SU-DHL-6 (cell line): ENCODE measurements at regions not wholly inside any gene's neighbourhood (a gene's known extent, or its start where the extent isn't known, plus 50 kb on each side); places are given as distances from the start of the nearest gene placed in this dataset.

ENCODE experiments used
- H2AFZ ChIP-seq: fragments of 200-600 bp; sonication (generic); 2 replicates; pipeline ENCODE4 v1.6.1; 2014; ENCODE audit warnings: low read depth, mild to moderate bottlenecking, moderate library complexity, mixed read lengths, antibody characterized with exemption, low read length; ENCODE audit not compliant: severe bottlenecking
- H3F3A ChIP-seq: fragments of 200-600 bp; shearing (Covaris generic); 2 replicates; pipeline ENCODE4 v1.6.0; 2016; ENCODE audit warnings: antibody characterized with exemption, mild to moderate bottlenecking; ENCODE audit not compliant: insufficient read depth
- H3K27ac ChIP-seq: fragments of 200-600 bp; sonication (generic); 2 replicates; pipeline ENCODE4 v1.5.1; 2016; ENCODE audit warnings: low read depth, mild to moderate bottlenecking, low read length, moderate library complexity, mixed read lengths
- H3K27me3 ChIP-seq: fragments of 200-600 bp; sonication (generic), shearing (Covaris generic); 2 replicates; pipeline ENCODE4 v1.6.0; 2014; ENCODE audit warnings: mild to moderate bottlenecking, low read length
- H3K36me3 ChIP-seq: fragments of 200-600 bp; sonication (generic); 2 replicates; pipeline ENCODE4 v1.6.1; 2014; ENCODE audit warnings: mild to moderate bottlenecking, low read length, mixed read lengths
- H3K4me2 ChIP-seq: fragments of 300-600, 200-600 bp; shearing (Covaris generic), sonication (generic); 2 replicates; pipeline ENCODE4 v1.6.0; 2014; ENCODE audit warnings: low read length, low read depth, mild to moderate bottlenecking; ENCODE audit not compliant: poor library complexity, severe bottlenecking
- H3K4me3 ChIP-seq: fragments of 200-600 bp; sonication (generic); 2 replicates; pipeline ENCODE4 v1.5.1; 2014; ENCODE audit warnings: antibody characterized with exemption, low read length, mild to moderate bottlenecking, mixed read lengths; ENCODE audit not compliant: insufficient read depth, poor library complexity, severe bottlenecking
- H3K79me2 ChIP-seq: fragments of 200-600 bp; sonication (generic); 2 replicates; pipeline ENCODE4 v1.6.1; 2014; ENCODE audit warnings: mild to moderate bottlenecking, low read length, moderate library complexity; ENCODE audit not compliant: insufficient read depth
- H3K9ac ChIP-seq: fragments of 200-600 bp; sonication (generic); 2 replicates; pipeline ENCODE4 v1.7.0; 2014; ENCODE audit warnings: mild to moderate bottlenecking, low read length
- H3K9me2 ChIP-seq: fragments of 200-600 bp; sonication (generic); replicated peaks from 2 replicates; pipeline ENCODE4 v1.6.1; 2014; ENCODE audit warnings: low read length; ENCODE audit not compliant: insufficient read depth
- H3K9me3 ChIP-seq: fragments of 200-600 bp; sonication (generic); 2 replicates; pipeline ENCODE4 v1.6.1; 2014; ENCODE audit warnings: low read length, mixed read lengths; ENCODE audit not compliant: insufficient read depth
- H4K20me1 ChIP-seq: fragments of 200-600 bp; sonication (generic); 2 replicates; pipeline ENCODE4 v1.6.1; 2014; ENCODE audit warnings: low read depth, mild to moderate bottlenecking, antibody characterized with exemption, low read length, moderate library complexity, mixed read lengths
- CTCF ChIP-seq: fragments of 200-600 bp; sonication (generic); IDR thresholded peaks from one replicate; pipeline ENCODE4 v1.5.1; 2017; ENCODE audit warnings: antibody characterized with exemption, mild to moderate bottlenecking, low read length, moderate library complexity; ENCODE audit not compliant: insufficient read depth, poor library complexity, severe bottlenecking
- EZH2phosphoT487 ChIP-seq: fragments of 200-600 bp; sonication (generic), shearing (Covaris generic); conservative IDR thresholded peaks from 2 replicates; pipeline ENCODE4 v1.6.1; 2018; ENCODE audit warnings: mild to moderate bottlenecking, antibody characterized with exemption, low read length, moderate library complexity, mixed read lengths

GRCh38 chr9:14029806-14030374 is 284.1 kb downstream of the NFIB start:
- Histone ChIP-seq H3K27ac (no peak overlapping the region), H3K9me3 (no peaks in the 10 kb centered on the region), H3K4me3 (no peak overlapping the region), H3K9ac (no peak overlapping the region), H4K20me1 (no peaks in the 10 kb centered on the region), H3K27me3 (no peaks in the 10 kb centered on the region), H2AFZ (no peak overlapping the region), H3K4me2 (no peak overlapping the region), H3K9me2 (no peaks in the 10 kb centered on the region), H3K79me2 (no peaks in the 10 kb centered on the region), H3K36me3 (no peaks in the 10 kb centered on the region), H3F3A (no peaks in the 10 kb centered on the region)
- TF ChIP-seq EZH2phosphoT487 (no peak), CTCF (no peak)

GRCh38 chr9:14027116-14027800 is 286.7 kb downstream of the NFIB start:
- H3K9me2 ChIP-seq, result no peaks in the 10 kb centered on the region
- no peak overlapping the region for H3K4me3 ChIP-seq
- no peak for TF ChIP-seq CTCF
- no peak for TF ChIP-seq EZH2phosphoT487
- no peaks in the 10 kb centered on the region for H4K20me1 ChIP-seq
- no peaks in the 10 kb centered on the region for H3K79me2 ChIP-seq
- H3K27ac ChIP-seq, result no peak overlapping the region
- H3K27me3 ChIP-seq, result no peaks in the 10 kb centered on the region
- H3K4me2 ChIP-seq, result no peak overlapping the region
- no peaks in the 10 kb centered on the region for H3K36me3 ChIP-seq
- no peak overlapping the region for H2AFZ ChIP-seq
- H3K9ac ChIP-seq, result no peak overlapping the region
- no peaks in the 10 kb centered on the region for H3F3A ChIP-seq
- no peaks in the 10 kb centered on the region for H3K9me3 ChIP-seq

GRCh38 chr9:14025741-14026140 is 288.2 kb downstream of the NFIB start:
- Histone ChIP-seq H3K9me3 (no peaks in the 10 kb centered on the region), H3K27ac (no peak overlapping the region), H3K4me2 (no peak overlapping the region), H3K9ac (no peak overlapping the region), H3K79me2 (no peaks in the 10 kb centered on the region), H3K27me3 (no peaks in the 10 kb centered on the region), H3K36me3 (no peaks in the 10 kb centered on the region), H3K4me3 (no peak overlapping the region), H4K20me1 (no peaks in the 10 kb centered on the region), H2AFZ (no peak overlapping the region), H3K9me2 (no peaks in the 10 kb centered on the region), H3F3A (no peaks in the 10 kb centered on the region)
- TF ChIP-seq EZH2phosphoT487 (no peak), CTCF (no peak)
